ENCODE measurements at regions not wholly inside any gene's neighbourhood (a gene's known extent, or its start where the extent isn't known, plus 50 kb on each side); places are given as distances from the start of the nearest gene placed in this dataset.

DNA sequence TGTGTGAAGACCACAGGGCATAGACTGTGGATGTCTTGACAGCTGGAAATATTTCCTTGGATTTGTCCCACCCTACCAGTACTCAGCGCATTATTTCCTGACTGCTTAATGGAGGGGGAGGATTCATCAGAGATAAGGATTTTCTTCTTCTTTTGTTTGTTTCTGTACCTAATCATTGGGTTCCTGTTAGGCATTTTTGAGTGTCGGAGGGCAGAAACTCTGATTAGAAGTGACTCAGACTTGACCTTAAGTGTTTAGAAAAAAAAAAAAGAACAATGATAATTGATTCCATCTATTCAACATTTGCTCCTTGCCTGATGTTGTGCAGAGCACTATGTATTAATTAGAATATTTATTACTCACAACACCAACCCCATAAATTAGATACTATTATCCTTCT, 78.5 kb upstream of the SYNPR start:
- Histone ChIP-seq H4K20me1 (ENCODE audit: insufficient read depth, low read length) (no peaks in the 10 kb centered on the region), H2AFZ (ENCODE audit: low read length) (no peak overlapping the region), H3K9me2 (ENCODE audit: insufficient read depth, low read length) (no peaks in the 10 kb centered on the region), H3K4me3 (ENCODE audit: low read depth, low read length, poor library complexity, severe bottlenecking) (no peak overlapping the region), H3K36me3 (ENCODE audit: insufficient read depth, low read length) (no peaks in the 10 kb centered on the region), H3K27ac (ENCODE audit: low read depth, low read length, poor library complexity, severe bottlenecking) (no peak overlapping the region), H3K79me2 (ENCODE audit: insufficient read depth, low read depth, low read length) (no peaks in the 10 kb centered on the region), H3K4me2 (ENCODE audit: low read length) (no peak overlapping the region), H3K9me3 (ENCODE audit: low read length) (no peaks in the 10 kb centered on the region), H3K4me1 (ENCODE audit: insufficient read depth, low read length, poor library complexity, severe bottlenecking) (no peaks in the 10 kb centered on the region)
- ChIA-PET CTCF (ENCODE audit: unreplicated experiment) (no interaction called here), POLR2A (interaction anchor here (1.0 to 1.6 kb wide), 2 partner anchors 10 to 34 kb away, joined by 4 to 5 read pairs; no protein-coding TSS in a partner anchor)
- TF ChIP-seq, protein P1, sequence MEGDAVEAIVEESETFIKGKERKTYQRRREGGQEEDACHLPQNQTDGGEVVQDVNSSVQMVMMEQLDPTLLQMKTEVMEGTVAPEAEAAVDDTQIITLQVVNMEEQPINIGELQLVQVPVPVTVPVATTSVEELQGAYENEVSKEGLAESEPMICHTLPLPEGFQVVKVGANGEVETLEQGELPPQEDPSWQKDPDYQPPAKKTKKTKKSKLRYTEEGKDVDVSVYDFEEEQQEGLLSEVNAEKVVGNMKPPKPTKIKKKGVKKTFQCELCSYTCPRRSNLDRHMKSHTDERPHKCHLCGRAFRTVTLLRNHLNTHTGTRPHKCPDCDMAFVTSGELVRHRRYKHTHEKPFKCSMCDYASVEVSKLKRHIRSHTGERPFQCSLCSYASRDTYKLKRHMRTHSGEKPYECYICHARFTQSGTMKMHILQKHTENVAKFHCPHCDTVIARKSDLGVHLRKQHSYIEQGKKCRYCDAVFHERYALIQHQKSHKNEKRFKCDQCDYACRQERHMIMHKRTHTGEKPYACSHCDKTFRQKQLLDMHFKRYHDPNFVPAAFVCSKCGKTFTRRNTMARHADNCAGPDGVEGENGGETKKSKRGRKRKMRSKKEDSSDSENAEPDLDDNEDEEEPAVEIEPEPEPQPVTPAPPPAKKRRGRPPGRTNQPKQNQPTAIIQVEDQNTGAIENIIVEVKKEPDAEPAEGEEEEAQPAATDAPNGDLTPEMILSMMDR (conservative IDR thresholded peaks at IDR 0.05; ENCODE audit: low read length) = no peak
- TF ChIP-seq EZH2phosphoT487 (IDR thresholded peaks at IDR 0.05; ENCODE audit: borderline replicate concordance, low read depth, low read length) = no peak
- intact Hi-C loops (cut with micrococcal nuclease; ENCODE audit: unreplicated experiment) = no loop called here
- no TSS peak for BruUV-seq (replicated peaks)
- no peak for DNase-seq (ENCODE audit: low spot score)

DNA sequence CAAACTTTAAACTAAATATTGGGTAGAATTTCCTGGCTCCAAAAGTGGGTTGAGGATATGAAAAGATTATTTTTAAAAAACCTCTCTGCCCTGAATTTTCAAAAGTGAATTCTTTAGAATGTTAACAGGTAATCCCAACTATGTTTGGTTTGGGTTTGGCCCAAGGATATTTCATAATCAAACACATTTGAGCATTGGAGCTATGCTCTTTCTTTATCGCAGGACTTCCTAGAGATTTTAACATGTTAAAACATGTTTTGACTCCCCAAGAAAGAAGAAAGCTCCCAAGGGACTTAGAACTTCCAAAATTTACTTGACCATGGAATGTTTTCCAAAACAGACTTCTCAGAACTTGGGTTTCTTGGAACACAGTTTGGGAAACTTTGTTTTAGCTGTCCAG, 75.6 kb upstream of the SYNPR start:
- TF ChIP-seq, protein P1 (conservative IDR thresholded peaks at IDR 0.05; ENCODE audit: low read length) = no peak
- TF ChIP-seq EZH2phosphoT487 (IDR thresholded peaks at IDR 0.05; ENCODE audit: borderline replicate concordance, low read depth, low read length) = no peak
- Histone ChIP-seq H3K27ac (ENCODE audit: low read depth, low read length, poor library complexity, severe bottlenecking) (no peak overlapping the region), H3K4me3 (ENCODE audit: low read depth, low read length, poor library complexity, severe bottlenecking) (no peak overlapping the region), H3K4me1 (ENCODE audit: insufficient read depth, low read length, poor library complexity, severe bottlenecking) (no peaks in the 10 kb centered on the region), H2AFZ (ENCODE audit: low read length) (no peak overlapping the region), H3K36me3 (ENCODE audit: insufficient read depth, low read length) (no peaks in the 10 kb centered on the region), H3K79me2 (ENCODE audit: insufficient read depth, low read depth, low read length) (no peaks in the 10 kb centered on the region), H3K4me2 (ENCODE audit: low read length) (no peak overlapping the region), H4K20me1 (ENCODE audit: insufficient read depth, low read length) (no peaks in the 10 kb centered on the region), H3K9me3 (ENCODE audit: low read length) (no peaks in the 10 kb centered on the region), H3K9me2 (ENCODE audit: insufficient read depth, low read length) (no peaks in the 10 kb centered on the region)
- no TSS peak for BruUV-seq (replicated peaks)
- POLR2A ChIA-PET = interaction anchor here (1.2 kb wide), 1 partner anchor 8 kb away, joined by 3 read pairs; no protein-coding TSS in a partner anchor
- intact Hi-C loops (cut with micrococcal nuclease; ENCODE audit: unreplicated experiment) = no loop called here
- CTCF ChIA-PET (ENCODE audit: unreplicated experiment) = no interaction called here
- no peak for DNase-seq (ENCODE audit: low spot score)

DNA sequence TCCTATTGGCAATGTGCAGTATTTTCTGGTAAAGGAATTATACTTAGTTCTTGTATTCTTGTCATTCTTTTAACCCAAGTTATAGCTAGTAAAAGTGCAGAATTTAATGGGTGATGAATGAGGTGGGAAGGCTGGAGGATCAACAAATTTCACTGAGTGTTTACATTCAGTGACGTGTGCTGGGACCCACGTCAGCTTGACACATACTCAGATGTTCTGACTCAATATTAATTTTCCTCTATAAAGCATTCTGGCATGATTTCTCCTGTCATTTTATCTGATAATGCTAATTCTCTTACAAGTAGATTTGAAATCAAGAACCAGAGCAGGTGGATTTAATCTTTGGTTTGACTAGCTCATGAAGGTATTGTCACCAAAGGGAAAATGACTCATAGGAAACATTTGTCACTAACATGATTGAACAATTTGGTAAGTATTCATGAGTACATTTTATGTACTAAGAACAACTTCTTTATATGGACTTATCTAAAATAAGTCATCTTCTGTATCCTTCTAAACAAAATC, 71.0 kb upstream of the SYNPR start:
- Histone ChIP-seq H3K4me3 (ENCODE audit: low read depth, low read length, poor library complexity, severe bottlenecking) (no peak overlapping the region), H4K20me1 (ENCODE audit: insufficient read depth, low read length) (no peaks in the 10 kb centered on the region), H3K4me2 (ENCODE audit: low read length) (no peak overlapping the region), H3K27ac (ENCODE audit: low read depth, low read length, poor library complexity, severe bottlenecking) (no peak overlapping the region), H3K9me2 (ENCODE audit: insufficient read depth, low read length) (no peaks in the 10 kb centered on the region), H3K9me3 (ENCODE audit: low read length) (no peaks in the 10 kb centered on the region), H2AFZ (ENCODE audit: low read length) (no peak overlapping the region), H3K36me3 (ENCODE audit: insufficient read depth, low read length) (no peaks in the 10 kb centered on the region), H3K4me1 (ENCODE audit: insufficient read depth, low read length, poor library complexity, severe bottlenecking) (no peaks in the 10 kb centered on the region), H3K79me2 (ENCODE audit: insufficient read depth, low read depth, low read length) (no peaks in the 10 kb centered on the region)
- TF ChIP-seq, protein P1 (conservative IDR thresholded peaks at IDR 0.05; ENCODE audit: low read length) = no peak
- TF ChIP-seq EZH2phosphoT487 (IDR thresholded peaks at IDR 0.05; ENCODE audit: borderline replicate concordance, low read depth, low read length) = no peak
- ChIA-PET POLR2A (interaction anchor here (0.5 kb wide), 1 partner anchor 558 kb away, joined by 7 read pairs; no protein-coding TSS in a partner anchor), CTCF (ENCODE audit: unreplicated experiment) (no interaction called here)
- BruUV-seq (replicated peaks) = no TSS peak
- intact Hi-C loops (cut with micrococcal nuclease; ENCODE audit: unreplicated experiment) = no loop called here
- DNase-seq (ENCODE audit: low spot score) = no peak
